CD8-positive, alpha-beta memory T cell (primary cell): ENCODE measurements at regions not wholly inside any gene's neighbourhood (a gene's known extent, or its start where the extent isn't known, plus 50 kb on each side); places are given as distances from the start of the nearest gene placed in this dataset.

Source experiments
- CTCF ChIA-PET: fragments of 350-600 bp; sonication (Branson Sonifier 250); formaldehyde crosslinking; loops from one replicate; lab custom pipeline; 2021; ENCODE audit warnings: antibody characterized with exemption; lab: Charles Lee
- POLR2A ChIA-PET: fragments of 350-600 bp; sonication (Branson Sonifier 250); formaldehyde crosslinking; loops from one replicate; lab custom pipeline; 2021; ENCODE audit warnings: antibody characterized with exemption; lab: Charles Lee
- DNase-seq, 5 donors: peaks; one replicate each; pipeline versions ENCODE4 v3.0.0 to v3.0.0-alpha.2; 2020 to 2022; ENCODE audit warnings: mixed read lengths in 1 of 5
- H3K27ac ChIP-seq: one replicate; pipeline ENCODE4 v1.7.0; 2013; ENCODE audit warnings: low read depth, mild to moderate bottlenecking, low read length, moderate library complexity
- H3K27me3 ChIP-seq: 2 replicates; pipeline ENCODE4 v1.7.0; 2013; ENCODE audit warnings: low read length, mild to moderate bottlenecking; ENCODE audit not compliant: insufficient read depth, poor library complexity, severe bottlenecking
- H3K36me3 ChIP-seq: 2 replicates; pipeline ENCODE4 v1.7.0; 2013; ENCODE audit warnings: mild to moderate bottlenecking, low read length, moderate library complexity; ENCODE audit not compliant: insufficient read depth
- H3K4me1 ChIP-seq: 2 replicates; pipeline ENCODE4 v1.7.0; 2013; ENCODE audit warnings: mild to moderate bottlenecking, low read length, moderate library complexity; ENCODE audit not compliant: insufficient read depth
- H3K4me3 ChIP-seq: 2 replicates; pipeline ENCODE4 v1.7.0; 2013; ENCODE audit warnings: mild to moderate bottlenecking, low read length
- H3K9me3 ChIP-seq: 2 replicates; pipeline ENCODE4 v1.7.0; 2013; ENCODE audit warnings: mild to moderate bottlenecking, low read length
- H3K27ac Mint-ChIP-seq, 8 donors: one replicate each; pipeline ENCODE4 v1.8.0; 2020 to 2021; ENCODE audit warnings: mixed read lengths in 8 of 8, mild to moderate bottlenecking in 6 of 8, inconsistent platforms in 3 of 8, moderate library complexity in 3 of 8
- H3K27me3 Mint-ChIP-seq, 2 donors: one replicate each; pipeline ENCODE4 v1.8.0; 2020 to 2021; ENCODE audit warnings: mixed read lengths in 2 of 2, mild to moderate bottlenecking in 1 of 2, moderate library complexity in 1 of 2
- H3K36me3 Mint-ChIP-seq, 3 donors: one replicate each; pipeline ENCODE4 v1.8.0; 2020 to 2021; ENCODE audit warnings: mixed read lengths in 3 of 3, inconsistent platforms in 1 of 3, mild to moderate bottlenecking in 1 of 3
- H3K4me1 Mint-ChIP-seq, 3 donors: one replicate each; pipeline ENCODE4 v1.8.0; 2020 to 2021; ENCODE audit warnings: mixed read lengths in 3 of 3, inconsistent platforms in 1 of 3, mild to moderate bottlenecking in 1 of 3
- H3K4me3 Mint-ChIP-seq, 7 donors: one replicate each; pipeline ENCODE4 v1.8.0; 2020 to 2021; ENCODE audit warnings: mixed read lengths in 7 of 7, mild to moderate bottlenecking in 6 of 7, moderate library complexity in 4 of 7, inconsistent platforms in 2 of 7
- H3K9me3 Mint-ChIP-seq, 5 donors: one replicate each; pipeline ENCODE4 v1.8.0; 2020 to 2022; ENCODE audit warnings: mixed read lengths in 5 of 5, mild to moderate bottlenecking in 3 of 5, moderate library complexity in 2 of 5, inconsistent platforms in 1 of 5

GRCh38 chr7:84809877-84810276, 377.0 kb downstream of the SEMA3D start:
- Histone ChIP-seq H3K36me3 (no peaks in the 10 kb centered on the region), H3K27ac (no peak overlapping the region), H3K27me3 (no peaks in the 10 kb centered on the region), H3K9me3 (no peaks in the 10 kb centered on the region), H3K4me1 (no peaks in the 10 kb centered on the region), H3K4me3 (no peak overlapping the region)
- ChIA-PET POLR2A (no interaction called here), CTCF (no interaction called here)
- Mint-ChIP-seq H3K27ac (no peak overlapping the region), H3K4me3 (no peak overlapping the region), H3K4me1 (no peaks in the 10 kb centered on the region), H3K9me3 (peaks cover 2 to 30% (median 15%) of the 10 kb centered on the region in 5 donors), H3K36me3 (no peaks in the 10 kb centered on the region), H3K27me3 (no peaks in the 10 kb centered on the region)
- no peak for DNase-seq

- no peaks in the 10 kb centered on the region for H3K9me3 ChIP-seq
- Mint-ChIP-seq H3K27me3 (no peaks in the 10 kb centered on the region), H3K27ac (no peak overlapping the region), H3K4me1 (no peaks in the 10 kb centered on the region), H3K9me3 (peaks cover 4 to 16% (median 10%) of the 10 kb centered on the region in 5 donors), H3K36me3 (no peaks in the 10 kb centered on the region), H3K4me3 (no peak overlapping the region)
- H3K36me3 ChIP-seq, result no peaks in the 10 kb centered on the region
- no peaks in the 10 kb centered on the region for H3K4me1 ChIP-seq
- no peak overlapping the region for H3K27ac ChIP-seq
- no peak for DNase-seq
- ChIA-PET CTCF (no interaction called here), POLR2A (no interaction called here)
- H3K27me3 ChIP-seq, result no peaks in the 10 kb centered on the region
- no peak overlapping the region for H3K4me3 ChIP-seq
These were observed 382.9 kb downstream of the SEMA3D start for GRCh38 chr7:84803979-84804378.

GRCh38 chr7:84801396-84801795, 385.5 kb downstream of the SEMA3D start:
- Mint-ChIP-seq H3K27me3 (no peaks in the 10 kb centered on the region), H3K9me3 (peaks cover 7 to 20% (median 10%) of the 10 kb centered on the region in 5 donors), H3K4me3 (no peak overlapping the region), H3K36me3 (no peaks in the 10 kb centered on the region), H3K4me1 (no peaks in the 10 kb centered on the region), H3K27ac (no peak overlapping the region)
- no peaks in the 10 kb centered on the region for H3K36me3 ChIP-seq
- ChIA-PET CTCF (no interaction called here), POLR2A (no interaction called here)
- DNase-seq, result no peak
- no peaks in the 10 kb centered on the region for H3K9me3 ChIP-seq
- H3K4me3 ChIP-seq, result no peak overlapping the region
- no peaks in the 10 kb centered on the region for H3K4me1 ChIP-seq
- no peak overlapping the region for H3K27ac ChIP-seq
- H3K27me3 ChIP-seq, result no peaks in the 10 kb centered on the region

- Mint-ChIP-seq H3K27me3 (no peaks in the 10 kb centered on the region), H3K27ac (no peak overlapping the region), H3K9me3 (peaks cover 3 to 22% (median 12%) of the 10 kb centered on the region in 5 donors), H3K4me1 (no peaks in the 10 kb centered on the region), H3K36me3 (no peaks in the 10 kb centered on the region), H3K4me3 (no peak overlapping the region)
- no peak overlapping the region for H3K27ac ChIP-seq
- DNase-seq, result no peak
- no peaks in the 10 kb centered on the region for H3K4me1 ChIP-seq
- ChIA-PET CTCF (no interaction called here), POLR2A (no interaction called here)
- no peaks in the 10 kb centered on the region for H3K9me3 ChIP-seq
- no peaks in the 10 kb centered on the region for H3K36me3 ChIP-seq
- H3K27me3 ChIP-seq, result no peaks in the 10 kb centered on the region
- no peak overlapping the region for H3K4me3 ChIP-seq
These were observed 386.0 kb downstream of the SEMA3D start for GRCh38 chr7:84800846-84801245.

GRCh38 chr7:84799106-84799505, 387.8 kb downstream of the SEMA3D start:
- Mint-ChIP-seq H3K27me3 (no peaks in the 10 kb centered on the region), H3K27ac (no peak overlapping the region), H3K9me3 (peaks cover 5 to 26% (median 12%) of the 10 kb centered on the region in 5 donors), H3K4me1 (no peaks in the 10 kb centered on the region), H3K36me3 (no peaks in the 10 kb centered on the region), H3K4me3 (no peak overlapping the region)
- Histone ChIP-seq H3K27me3 (no peaks in the 10 kb centered on the region), H3K27ac (no peak overlapping the region), H3K4me1 (no peaks in the 10 kb centered on the region), H3K9me3 (no peaks in the 10 kb centered on the region), H3K4me3 (no peak overlapping the region), H3K36me3 (no peaks in the 10 kb centered on the region)
- DNase-seq, result no peak
- CTCF ChIA-PET, result no interaction called here
- POLR2A ChIA-PET, result no interaction called here

- Histone ChIP-seq H3K27me3 (no peaks in the 10 kb centered on the region), H3K36me3 (no peaks in the 10 kb centered on the region), H3K4me3 (no peak overlapping the region), H3K27ac (no peak overlapping the region), H3K4me1 (no peaks in the 10 kb centered on the region), H3K9me3 (no peaks in the 10 kb centered on the region)
- Mint-ChIP-seq H3K36me3 (no peaks in the 10 kb centered on the region), H3K4me3 (no peak overlapping the region), H3K27me3 (no peaks in the 10 kb centered on the region), H3K27ac (no peak overlapping the region), H3K9me3 (peaks cover 2 to 19% (median 16%) of the 10 kb centered on the region in 5 donors), H3K4me1 (no peaks in the 10 kb centered on the region)
- CTCF ChIA-PET, result no interaction called here
- POLR2A ChIA-PET, result no interaction called here
- no peak for DNase-seq
These were observed 394.5 kb downstream of the SEMA3D start for GRCh38 chr7:84792231-84792893.

- H3K9me3 Mint-ChIP-seq, result peaks cover 2 to 10% (median 7%) of the 10 kb centered on the region in 5 donors
- no peak overlapping the region for H3K27ac Mint-ChIP-seq
- H3K4me3 Mint-ChIP-seq, result no peak overlapping the region
- H3K4me1 Mint-ChIP-seq, result no peaks in the 10 kb centered on the region
- Histone ChIP-seq H3K9me3 (no peaks in the 10 kb centered on the region), H3K4me1 (no peaks in the 10 kb centered on the region), H3K27me3 (no peaks in the 10 kb centered on the region), H3K36me3 (no peaks in the 10 kb centered on the region), H3K4me3 (no peak overlapping the region), H3K27ac (no peak overlapping the region)
- no peaks in the 10 kb centered on the region for H3K27me3 Mint-ChIP-seq
- ChIA-PET CTCF (no interaction called here), POLR2A (no interaction called here)
- no peak for DNase-seq
- H3K36me3 Mint-ChIP-seq, result no peaks in the 10 kb centered on the region
These were observed 396.0 kb downstream of the SEMA3D start for GRCh38 chr7:84790882-84791281.

- Histone ChIP-seq H3K4me3 (no peak overlapping the region), H3K27ac (no peak overlapping the region), H3K4me1 (no peaks in the 10 kb centered on the region), H3K9me3 (no peaks in the 10 kb centered on the region), H3K27me3 (no peaks in the 10 kb centered on the region), H3K36me3 (no peaks in the 10 kb centered on the region)
- CTCF ChIA-PET, result no interaction called here
- H3K4me3 Mint-ChIP-seq, result no peak overlapping the region
- DNase-seq, result no peak
- H3K4me1 Mint-ChIP-seq, result no peaks in the 10 kb centered on the region
- H3K9me3 Mint-ChIP-seq, result peaks cover 0 to 10% (median 3%) of the 10 kb centered on the region in 5 donors
- no peaks in the 10 kb centered on the region for H3K27me3 Mint-ChIP-seq
- H3K36me3 Mint-ChIP-seq, result no peaks in the 10 kb centered on the region
- H3K27ac Mint-ChIP-seq, result no peak overlapping the region
- POLR2A ChIA-PET, result no interaction called here
These were observed 400.8 kb downstream of the SEMA3D start for GRCh38 chr7:84786073-84786472.
